AG10803 (cell line): ENCODE measurements at regions not wholly inside any gene's neighbourhood (a gene's known extent, or its start where the extent isn't known, plus 50 kb on each side); places are given as distances from the start of the nearest gene placed in this dataset.
"Not testable (repeated sequence)": the region's sequence is repeated elsewhere in the genome, so short reads cannot be mapped to it uniquely, and the experiment has no call there.

ENCODE experiments used
- DNase-seq: peaks from one replicate; pipeline ENCODE4 v3.0.0; 2010; ENCODE audit warnings: low read depth
- H3K4me3 ChIP-seq: 2 replicates; pipeline ENCODE4 v1.5.1; 2011; ENCODE audit warnings: mild to moderate bottlenecking, low read length, control low read depth
- TF ChIP-seq, protein P1 (sequence below): conservative IDR thresholded peaks from 2 replicates; pipeline ENCODE4 v1.5.1; 2011; ENCODE audit warnings: mild to moderate bottlenecking, low read length, control low read depth, inconsistent platforms

DNA sequence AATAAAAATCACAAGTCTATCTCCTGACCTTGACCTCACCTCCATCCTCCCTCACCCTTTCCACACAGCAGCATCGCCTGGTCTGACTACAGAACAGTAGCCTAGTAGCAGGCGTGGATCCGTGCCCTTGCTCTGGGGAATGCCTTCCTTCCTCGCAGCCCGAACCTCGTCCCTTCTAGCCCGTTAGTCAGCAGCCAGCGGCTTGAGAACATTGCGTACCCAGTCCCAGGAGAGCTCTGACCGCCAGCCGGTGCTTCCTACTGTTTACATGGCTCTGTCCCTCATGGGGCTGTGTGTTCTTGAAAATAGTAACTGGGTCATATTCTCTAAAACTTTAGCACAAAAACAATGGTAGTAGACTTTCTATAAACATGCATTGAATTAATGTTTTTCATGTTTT is 682.7 kb upstream of the IGFBP3 start:
- H3K4me3 ChIP-seq, result no peak overlapping the region
- TF ChIP-seq, protein P1, sequence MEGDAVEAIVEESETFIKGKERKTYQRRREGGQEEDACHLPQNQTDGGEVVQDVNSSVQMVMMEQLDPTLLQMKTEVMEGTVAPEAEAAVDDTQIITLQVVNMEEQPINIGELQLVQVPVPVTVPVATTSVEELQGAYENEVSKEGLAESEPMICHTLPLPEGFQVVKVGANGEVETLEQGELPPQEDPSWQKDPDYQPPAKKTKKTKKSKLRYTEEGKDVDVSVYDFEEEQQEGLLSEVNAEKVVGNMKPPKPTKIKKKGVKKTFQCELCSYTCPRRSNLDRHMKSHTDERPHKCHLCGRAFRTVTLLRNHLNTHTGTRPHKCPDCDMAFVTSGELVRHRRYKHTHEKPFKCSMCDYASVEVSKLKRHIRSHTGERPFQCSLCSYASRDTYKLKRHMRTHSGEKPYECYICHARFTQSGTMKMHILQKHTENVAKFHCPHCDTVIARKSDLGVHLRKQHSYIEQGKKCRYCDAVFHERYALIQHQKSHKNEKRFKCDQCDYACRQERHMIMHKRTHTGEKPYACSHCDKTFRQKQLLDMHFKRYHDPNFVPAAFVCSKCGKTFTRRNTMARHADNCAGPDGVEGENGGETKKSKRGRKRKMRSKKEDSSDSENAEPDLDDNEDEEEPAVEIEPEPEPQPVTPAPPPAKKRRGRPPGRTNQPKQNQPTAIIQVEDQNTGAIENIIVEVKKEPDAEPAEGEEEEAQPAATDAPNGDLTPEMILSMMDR, result no peak
- peak; percentile 78 for DNase-seq

DNA sequence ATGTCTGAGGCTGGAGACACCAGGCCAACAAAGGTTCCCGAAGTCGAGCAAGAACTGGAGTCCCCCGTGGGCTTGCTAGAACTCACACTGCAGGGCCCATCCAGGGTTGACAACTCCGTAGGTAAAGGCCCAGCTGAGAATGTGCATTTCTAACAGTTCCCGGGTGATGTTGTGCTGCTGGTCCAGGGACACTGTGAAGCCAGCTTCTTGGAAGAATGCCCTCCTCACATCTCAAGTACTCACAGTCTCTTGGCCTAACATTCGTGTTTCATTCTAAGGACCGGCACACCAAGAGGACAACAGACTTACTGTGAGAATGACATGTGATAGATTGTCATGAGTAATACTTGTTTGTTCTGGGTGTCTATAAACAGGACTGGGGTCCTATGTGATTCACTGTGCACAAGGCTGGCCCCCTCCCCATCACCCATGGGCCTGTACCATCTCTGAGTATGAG is 682.3 kb upstream of the IGFBP3 start:
- no peak overlapping the region for H3K4me3 ChIP-seq
- TF ChIP-seq, protein P1, result no peak
- DNase-seq, result no peak

DNA sequence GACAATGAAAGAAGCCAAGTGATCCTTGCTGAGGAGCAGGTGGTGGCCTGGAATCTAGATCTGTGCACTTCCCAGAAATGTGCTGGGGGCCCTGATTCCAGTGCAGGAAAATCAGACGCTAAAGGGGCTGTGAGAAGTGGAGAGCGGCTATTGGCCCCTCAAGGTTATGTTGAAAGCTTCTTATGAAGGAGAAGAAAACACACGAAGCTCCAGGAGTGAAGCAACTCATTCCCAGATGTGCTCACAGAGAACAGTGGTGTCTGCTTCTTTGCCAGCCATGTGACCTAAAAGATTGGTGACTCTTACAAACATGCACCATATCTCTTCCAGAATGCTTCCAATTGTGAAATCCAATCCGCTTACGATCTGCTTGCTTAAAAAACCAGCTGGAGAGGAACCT is 679.3 kb upstream of the IGFBP3 start:
- TF ChIP-seq, protein P1, result no peak
- no peak overlapping the region for H3K4me3 ChIP-seq
- peak; percentile 95 for DNase-seq

DNA sequence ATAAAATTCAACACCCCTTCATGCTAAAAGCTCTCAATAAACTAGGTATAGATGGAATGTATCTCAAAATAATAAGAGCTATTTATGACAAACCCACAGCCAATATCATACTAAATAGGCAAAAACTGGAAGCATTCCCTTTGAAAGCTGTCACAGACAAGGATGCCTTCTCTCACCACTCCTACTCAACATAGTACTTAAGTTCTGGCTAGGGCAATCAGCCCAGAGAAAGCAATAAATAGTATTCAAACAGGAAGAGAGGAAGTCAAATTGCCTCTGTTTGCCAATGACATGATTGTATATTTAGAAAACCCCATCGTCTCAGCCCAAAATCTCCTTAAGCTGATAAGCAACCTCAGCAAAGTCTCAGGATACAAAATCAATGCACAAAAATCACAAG is 673.8 kb upstream of the IGFBP3 start:
- DNase-seq, H3K4me3 ChIP-seq: not testable (repeated sequence)

DNA sequence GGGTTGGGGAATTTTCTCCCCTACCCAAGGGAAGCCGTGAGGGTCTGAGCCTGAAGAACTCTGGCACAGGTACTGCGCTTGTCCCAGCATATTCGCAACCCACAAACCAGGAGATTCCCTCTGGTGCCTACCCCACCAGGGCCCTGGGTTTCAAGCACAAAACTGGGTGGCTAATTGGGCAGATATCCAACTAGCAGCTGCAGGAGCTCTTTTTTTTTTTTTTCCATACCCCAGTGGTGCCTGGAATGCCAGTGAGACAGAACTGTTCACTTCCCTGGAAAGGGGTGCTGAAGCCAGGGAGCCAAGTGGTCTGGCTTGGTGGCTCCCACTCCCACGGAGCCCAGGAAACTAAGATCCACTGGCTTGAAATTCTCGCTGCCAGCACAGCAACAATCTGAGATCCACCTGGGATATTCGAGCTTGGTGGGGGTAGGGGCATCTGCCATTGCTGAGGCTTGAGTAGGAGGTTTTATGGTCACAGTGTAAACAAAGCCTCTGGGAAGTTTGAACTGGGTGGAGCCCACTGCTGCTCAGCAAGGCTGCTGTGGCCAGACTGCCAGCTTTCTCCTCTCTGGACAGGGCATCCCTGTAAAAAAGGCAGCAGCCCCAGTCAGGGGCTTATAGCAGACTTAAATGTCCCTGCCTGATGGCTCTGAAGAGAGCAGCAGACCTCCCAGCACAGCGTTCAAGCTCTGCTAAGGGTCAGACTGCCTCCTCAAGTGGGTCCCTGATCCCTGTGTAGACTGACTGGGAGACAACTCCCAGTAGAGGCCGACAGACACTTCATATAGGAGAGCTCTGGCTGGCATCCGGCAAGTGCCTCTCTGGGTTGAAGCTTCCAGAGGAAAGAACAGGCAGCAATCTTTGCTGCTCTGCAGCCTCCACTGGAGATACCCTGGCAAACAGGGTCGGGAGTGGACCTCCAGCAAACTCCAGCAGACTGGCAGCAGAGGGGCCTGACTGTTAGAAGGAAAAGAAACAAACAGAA is 670.1 kb upstream of the IGFBP3 start:
- H3K4me3 ChIP-seq, DNase-seq: not testable (repeated sequence)

DNA sequence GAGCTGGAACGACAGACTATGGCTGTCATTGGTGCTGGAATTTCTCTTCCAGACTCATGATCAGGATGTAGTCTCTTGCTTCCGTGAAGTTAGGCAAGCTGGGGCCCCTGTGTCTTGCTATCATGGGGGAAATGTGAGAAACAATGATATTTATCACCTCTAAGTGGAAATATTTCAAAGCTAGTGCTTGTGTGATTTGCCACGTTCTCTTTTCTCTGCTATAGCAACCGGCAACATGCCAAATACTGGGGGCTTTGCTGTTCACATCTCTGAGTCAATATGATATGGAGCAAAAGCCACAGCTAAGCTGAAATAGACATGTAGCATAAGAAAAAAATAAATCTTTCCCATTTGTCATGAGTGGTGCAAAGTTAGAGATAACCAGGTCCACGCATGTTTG is 668.2 kb upstream of the IGFBP3 start:
- no peak overlapping the region for H3K4me3 ChIP-seq
- TF ChIP-seq, protein P1, result no peak
- DNase-seq, result no peak

DNA sequence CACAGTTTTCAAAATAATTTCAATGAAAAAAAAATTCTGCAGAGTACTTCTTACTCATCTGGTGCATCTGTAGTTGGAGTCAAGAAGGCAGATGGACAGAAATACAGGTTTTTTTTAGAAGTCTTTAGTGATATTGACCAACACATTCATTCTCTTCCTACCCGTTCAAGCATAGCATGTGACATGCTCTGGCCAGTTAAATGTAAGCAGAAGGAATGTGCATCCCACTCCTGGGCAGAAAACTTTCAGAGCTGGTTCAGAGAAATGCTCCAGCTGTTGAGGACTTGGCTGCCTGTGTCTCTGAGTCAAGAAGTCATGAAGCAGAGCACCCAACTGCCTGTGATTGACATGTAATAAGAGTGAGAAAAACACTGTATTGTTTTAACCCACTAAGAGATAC is 665.3 kb upstream of the IGFBP3 start:
- H3K4me3 ChIP-seq, result no peak overlapping the region
- TF ChIP-seq, protein P1, result no peak
- DNase-seq, result peak; percentile 82

DNA sequence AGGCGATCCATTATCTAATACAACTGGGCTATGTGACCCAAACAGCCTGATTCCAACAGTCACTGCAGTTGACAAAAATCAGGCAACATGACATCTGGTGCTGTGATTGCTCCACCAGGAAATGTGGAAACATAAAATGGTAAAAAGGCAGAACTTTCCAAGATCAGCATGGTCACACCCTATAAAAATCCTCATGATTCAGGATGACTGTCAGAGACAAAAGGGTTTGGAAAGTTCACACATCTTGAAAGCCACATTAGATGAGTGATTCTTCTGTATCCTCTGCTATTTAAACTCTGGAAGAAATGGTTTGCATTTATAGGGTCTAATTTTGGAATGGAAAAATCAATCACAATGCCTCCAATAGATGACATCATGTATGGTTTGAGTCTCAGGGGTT is 662.6 kb upstream of the IGFBP3 start:
- DNase-seq, result peak; percentile 84
- TF ChIP-seq, protein P1, result no peak
- no peak overlapping the region for H3K4me3 ChIP-seq
